Aorta (tissue), 5 donors: ENCODE measurements at regions not wholly inside any gene's neighbourhood (a gene's known extent, or its start where the extent isn't known, plus 50 kb on each side); places are given as distances from the start of the nearest gene placed in this dataset.

Source experiments
- ATAC-seq: fragments of 200-7000 bp; cut with Tn5 transposase; one replicate; pipeline ENCODE4 v1.9.1; 2022; ENCODE audit warnings: moderate library complexity; ENCODE audit not compliant: low FRiP score
- DNase-seq, 2 donors: peaks; one replicate each; pipeline ENCODE4 v3.0.0-alpha.2; 2020
- H3K27ac ChIP-seq, 2 donors: one replicate each; pipeline ENCODE4 v1.5.1; 2013; ENCODE audit warnings: low read length in 2 of 2, mild to moderate bottlenecking in 2 of 2, moderate library complexity in 2 of 2, control low read depth in 1 of 2, inconsistent platforms in 1 of 2, low read depth in 1 of 2
- H3K27me3 ChIP-seq, 2 donors: one replicate each; pipeline ENCODE4 v1.6.1; 2013; ENCODE audit warnings: control low read depth in 1 of 2, low read length in 1 of 2, mild to moderate bottlenecking in 1 of 2, moderate library complexity in 1 of 2; ENCODE audit not compliant: insufficient read depth in 2 of 2, control insufficient read depth in 1 of 2
- H3K36me3 ChIP-seq, 2 donors: one replicate each; pipeline ENCODE4 v1.6.1; 2013; ENCODE audit warnings: control low read depth in 1 of 2, low read length in 1 of 2, mild to moderate bottlenecking in 1 of 2; ENCODE audit not compliant: insufficient read depth in 2 of 2, control insufficient read depth in 1 of 2
- H3K4me1 ChIP-seq, 2 donors: one replicate each; pipeline ENCODE4 v1.6.1; 2013; ENCODE audit warnings: low read length in 2 of 2, control low read depth in 1 of 2, mild to moderate bottlenecking in 1 of 2, moderate library complexity in 1 of 2; ENCODE audit not compliant: insufficient read depth in 2 of 2, control insufficient read depth in 1 of 2
- H3K4me3 ChIP-seq, 2 donors: one replicate each; pipeline ENCODE4 v1.5.1; 2013; ENCODE audit warnings: low read length in 2 of 2, control low read depth in 1 of 2, mild to moderate bottlenecking in 1 of 2
- H3K9me3 ChIP-seq: one replicate; pipeline ENCODE4 v1.6.1; 2013; ENCODE audit warnings: mild to moderate bottlenecking, low read length; ENCODE audit not compliant: control insufficient read depth
- WGBS, 2 donors: extraction: QIAGEN DNeasy Blood & Tissue Kit; methylation state at CpG; one replicate each; pipeline ENCODE4 v1.1.7; 2013; 5-methylcytosine and 5-hydroxymethylcytosine counted together
- intact Hi-C, 2 donors: fragments of 100-400 bp; cut with DNase I; formaldehyde crosslinking; loops; one replicate each; pipeline versions ENCODE4 v1.14.2 to v1.15.0; 2022
- donor health status: healthy with polysubstance abuse.
- donor health status: Bipolar disorder and iron deficiency.
- donor health status: DM: no; HTN: no; CAD: no.
- donor health status: DM: no; HTN: no; CAD: no.
- donor health status: DM: yes; HTN: yes; CAD: no.

DNA sequence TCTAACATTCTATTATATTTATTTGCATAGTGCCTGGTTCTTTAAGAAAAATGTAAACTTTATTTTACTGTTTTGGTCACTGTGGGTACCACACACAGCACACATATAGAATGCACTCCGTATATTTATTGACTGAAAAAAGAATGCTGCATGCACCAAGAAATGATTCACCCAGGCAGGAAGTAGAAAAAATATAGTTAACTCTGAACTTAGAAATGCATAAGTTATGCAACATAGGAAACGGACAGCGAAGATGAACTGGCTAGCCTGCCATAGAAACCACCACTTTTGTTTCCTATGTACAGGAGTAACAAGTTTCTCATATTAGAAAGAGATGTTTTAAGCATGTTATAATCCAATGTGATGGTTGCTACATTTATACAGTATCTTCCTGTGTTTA lies 635.8 kb downstream of the DSC3 start:
- no peak overlapping the region for H3K27ac ChIP-seq
- ATAC-seq: no peak
- H3K27me3 ChIP-seq: no peaks in the 10 kb centered on the region
- H3K4me1 ChIP-seq: no peaks in the 10 kb centered on the region
- intact Hi-C loops: no loop called here
- no peak overlapping the region for H3K4me3 ChIP-seq
- no peaks in the 10 kb centered on the region for H3K36me3 ChIP-seq
- DNase-seq: no peak
- no peaks in the 10 kb centered on the region for H3K9me3 ChIP-seq
- 62 to 66% methylated on average over 3 of the region's 3 CpGs for WGBS, 2 donors

DNA sequence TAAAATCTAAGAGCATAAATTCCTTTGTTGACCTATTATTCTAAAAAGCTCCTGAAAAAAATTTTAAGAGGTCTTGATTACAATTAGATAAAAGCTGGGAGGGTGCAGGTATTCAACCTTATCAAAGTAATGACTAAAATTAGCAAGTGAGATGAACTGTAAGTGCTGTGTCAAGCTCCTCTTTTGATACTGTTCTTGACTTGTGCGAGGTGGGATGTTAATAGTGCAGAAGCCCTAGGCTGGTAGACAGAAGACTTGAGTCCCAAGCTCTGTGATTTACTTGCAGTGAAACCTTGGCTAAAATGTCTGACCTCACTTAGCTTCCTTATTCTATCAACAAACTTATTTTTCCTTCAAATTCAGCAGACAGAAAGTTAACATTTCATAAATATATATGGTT lies 637.5 kb downstream of the DSC3 start:
- H3K4me3 ChIP-seq: no peak overlapping the region
- H3K9me3 ChIP-seq: no peaks in the 10 kb centered on the region
- ATAC-seq (no peak), DNase-seq (no peak)
- 84 to 86% methylated on average over 1 of the region's 1 CpG for WGBS, 2 donors
- no peaks in the 10 kb centered on the region for H3K36me3 ChIP-seq
- H3K4me1 ChIP-seq: no peaks in the 10 kb centered on the region
- intact Hi-C loops: no loop called here
- H3K27ac ChIP-seq: no peak overlapping the region
- H3K27me3 ChIP-seq: no peaks in the 10 kb centered on the region

DNA sequence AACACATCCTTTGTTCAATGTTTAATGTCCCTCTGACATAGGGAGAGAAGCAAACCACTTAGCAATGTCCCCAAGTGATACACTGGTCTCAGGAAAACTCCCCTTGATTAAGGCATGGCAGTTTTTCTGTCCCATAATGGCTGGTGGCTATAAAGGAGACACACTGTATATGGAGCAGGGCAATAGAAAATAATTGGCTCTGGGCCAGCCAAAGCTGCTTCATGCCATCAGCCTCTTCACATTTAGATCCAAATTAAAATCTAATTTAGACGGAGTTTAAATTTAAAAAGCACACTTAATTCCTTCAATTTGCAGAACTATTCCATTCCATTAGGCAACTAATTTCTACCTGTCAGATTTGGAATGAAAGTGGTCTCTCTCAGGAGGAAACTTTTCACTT lies 638.1 kb downstream of the DSC3 start:
- no peak for ATAC-seq
- DNase-seq: no peak
- WGBS, 2 donors: 87 to 89% methylated on average over 1 of the region's 1 CpG

DNA sequence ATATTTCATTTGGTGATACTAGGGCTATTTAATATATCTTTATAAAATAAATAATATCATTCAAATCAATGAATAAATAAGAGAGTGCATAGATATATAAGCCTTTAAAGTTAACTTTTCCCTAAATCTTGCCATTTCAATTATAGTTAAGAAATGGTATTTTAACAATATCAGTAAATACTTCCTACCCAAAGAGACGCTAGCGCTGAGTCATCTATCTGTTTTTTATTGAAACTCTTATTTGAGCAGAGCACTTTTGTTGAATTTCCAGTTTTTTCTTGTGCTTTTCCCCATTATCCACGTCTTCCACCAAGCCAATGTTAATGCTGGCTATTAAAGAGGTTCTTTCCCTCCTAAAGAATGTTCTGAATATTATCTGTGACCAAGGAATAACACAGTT lies 639.3 kb downstream of the DSC3 start:
- Histone ChIP-seq H3K27ac (no peak overlapping the region), H3K9me3 (no peaks in the 10 kb centered on the region), H3K4me1 (no peaks in the 10 kb centered on the region), H3K4me3 (no peak overlapping the region), H3K36me3 (no peaks in the 10 kb centered on the region), H3K27me3 (no peaks in the 10 kb centered on the region)
- no peak for ATAC-seq
- no peak for DNase-seq
- WGBS, 2 donors: 64 to 82% methylated on average over 3 of the region's 3 CpGs
- intact Hi-C loops: no loop called here

More for the DNA sequence above, 638.1 kb downstream of the DSC3 start:
- Histone ChIP-seq H3K36me3 (no peaks in the 10 kb centered on the region), H3K9me3 (no peaks in the 10 kb centered on the region), H3K4me3 (no peak overlapping the region), H3K4me1 (no peaks in the 10 kb centered on the region), H3K27ac (no peak overlapping the region), H3K27me3 (no peaks in the 10 kb centered on the region)
- intact Hi-C loops: no loop called here

DNA sequence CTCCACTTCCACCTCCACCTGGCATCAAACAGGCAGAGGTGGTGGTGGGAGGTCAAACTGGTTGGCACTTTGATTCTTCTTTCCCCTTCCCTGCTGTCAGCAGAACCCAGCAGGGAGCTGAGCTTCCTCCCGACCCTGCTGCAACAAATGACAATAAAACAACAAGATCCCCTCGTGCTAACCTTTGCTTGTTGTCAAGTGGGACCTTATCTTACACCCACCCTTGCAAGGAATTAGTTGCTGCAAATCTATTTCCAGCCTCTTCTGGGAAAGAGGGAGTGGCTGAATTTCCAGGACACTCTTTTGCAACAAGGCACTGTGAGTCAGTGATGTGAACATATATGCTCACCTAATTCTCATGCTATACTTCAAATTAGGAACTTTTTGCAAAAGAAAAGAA lies 655.1 kb downstream of the DSC3 start:
- no peaks in the 10 kb centered on the region for H3K27me3 ChIP-seq
- H3K9me3 ChIP-seq: no peaks in the 10 kb centered on the region
- H3K36me3 ChIP-seq: no peaks in the 10 kb centered on the region
- DNase-seq (no peak), ATAC-seq (no peak)
- H3K4me3 ChIP-seq: no peak overlapping the region
- H3K4me1 ChIP-seq: no peaks in the 10 kb centered on the region
- 10 to 14% methylated on average over 2 of the region's 2 CpGs for WGBS, 2 donors
- H3K27ac ChIP-seq: no peak overlapping the region
- intact Hi-C loops: no loop called here

DNA sequence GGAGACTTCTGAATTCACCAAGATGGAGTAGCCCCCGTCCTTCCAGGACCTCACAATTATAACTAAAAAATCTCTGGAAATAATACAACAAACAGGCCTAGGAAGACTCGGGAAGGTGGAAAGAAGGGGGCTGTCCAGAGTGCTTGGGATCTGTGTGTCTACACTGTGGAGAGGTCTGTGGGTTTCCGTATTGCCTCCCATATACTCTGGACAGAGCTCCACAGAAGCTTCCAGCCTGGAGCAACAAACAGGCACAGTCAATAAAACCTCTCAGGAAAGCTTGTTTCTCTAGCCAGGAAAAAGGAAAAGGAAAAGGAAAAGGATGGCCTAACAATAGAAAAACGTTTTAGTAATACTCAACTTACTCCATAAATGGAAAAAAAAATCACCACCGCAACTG lies 655.9 kb downstream of the DSC3 start:
- intact Hi-C loops: no loop called here
- DNase-seq (no peak), ATAC-seq (no peak)
- H3K27ac ChIP-seq: no peak overlapping the region
- H3K4me3 ChIP-seq: no peak overlapping the region
- H3K36me3 ChIP-seq: no peaks in the 10 kb centered on the region
- H3K4me1 ChIP-seq: no peaks in the 10 kb centered on the region
- no peaks in the 10 kb centered on the region for H3K27me3 ChIP-seq
- 56 to 57% methylated on average over 5 of the region's 5 CpGs for WGBS, 2 donors
- no peaks in the 10 kb centered on the region for H3K9me3 ChIP-seq

DNA sequence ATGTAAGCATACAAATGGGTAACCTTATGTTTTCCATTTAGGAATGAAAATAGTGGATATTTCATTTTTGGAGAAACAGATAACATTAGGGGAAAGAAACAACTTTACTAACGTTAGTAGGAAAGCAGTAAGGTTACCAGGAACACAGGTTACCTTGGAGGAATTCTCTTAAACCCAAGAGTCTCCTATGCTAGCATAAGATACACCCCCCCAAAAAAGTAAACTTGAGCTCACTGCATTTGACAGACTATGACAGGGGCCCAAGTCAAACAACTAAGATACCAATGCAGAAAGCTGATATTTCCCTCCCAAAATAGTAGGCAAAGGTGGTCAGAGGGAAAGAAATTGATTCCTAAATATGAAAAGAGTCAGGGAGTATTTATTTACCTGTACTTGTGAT lies 656.9 kb downstream of the DSC3 start:
- Histone ChIP-seq H3K9me3 (no peaks in the 10 kb centered on the region), H3K27me3 (no peaks in the 10 kb centered on the region), H3K27ac (no peak overlapping the region), H3K4me1 (no peaks in the 10 kb centered on the region), H3K36me3 (no peaks in the 10 kb centered on the region), H3K4me3 (no peak overlapping the region)
- intact Hi-C loops: no loop called here
- WGBS, 2 donors: 51 to 69% methylated on average over 1 of the region's 1 CpG
- ATAC-seq: no peak
- no peak for DNase-seq

DNA sequence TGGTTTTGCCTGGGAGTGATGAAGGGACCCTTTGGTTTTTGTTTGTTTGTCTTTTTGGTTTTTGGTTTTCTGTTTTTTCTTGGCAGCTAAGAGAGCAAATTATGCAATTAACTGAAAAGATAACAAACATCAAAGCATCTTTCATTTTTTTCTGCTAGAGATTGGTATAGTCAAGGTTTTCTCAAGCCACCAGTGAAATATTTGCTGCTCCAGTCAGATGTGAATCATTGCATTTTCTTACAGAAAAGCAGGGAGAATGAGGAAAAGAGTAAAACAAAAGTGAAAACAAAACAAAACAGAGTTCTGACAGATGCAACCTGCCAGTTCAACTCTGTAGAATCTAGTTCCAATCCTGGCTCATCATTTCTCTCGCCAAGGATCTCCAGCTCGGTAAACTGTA lies 660.7 kb downstream of the DSC3 start:
- H3K27me3 ChIP-seq: no peaks in the 10 kb centered on the region
- WGBS, 2 donors: 77 to 86% methylated on average over 2 of the region's 2 CpGs
- no peaks in the 10 kb centered on the region for H3K9me3 ChIP-seq
- H3K4me3 ChIP-seq: no peak overlapping the region
- intact Hi-C loops: no loop called here
- H3K27ac ChIP-seq: no peak overlapping the region
- DNase-seq (no peak), ATAC-seq (no peak)
- H3K4me1 ChIP-seq: no peaks in the 10 kb centered on the region
- H3K36me3 ChIP-seq: no peaks in the 10 kb centered on the region

DNA sequence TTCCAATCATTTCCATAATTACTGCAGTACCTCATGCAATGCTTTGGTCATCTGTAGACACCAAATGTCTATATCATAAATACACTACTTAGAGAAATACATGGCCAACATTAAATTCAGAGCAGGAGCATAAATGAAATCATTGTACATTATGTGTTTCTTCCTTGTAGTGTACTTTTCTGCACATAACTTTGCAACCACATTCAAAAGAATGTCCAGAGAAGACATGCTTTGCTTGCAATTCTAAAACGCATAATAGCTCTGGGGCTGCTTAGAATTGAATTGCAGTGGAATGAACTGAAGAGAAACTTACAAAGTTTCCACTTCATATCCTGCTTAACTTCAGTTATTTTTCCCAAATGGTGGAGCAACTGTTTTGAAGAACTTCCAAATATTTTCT lies 664.4 kb downstream of the DSC3 start:
- Histone ChIP-seq H3K27me3 (no peaks in the 10 kb centered on the region), H3K4me3 (no peak overlapping the region), H3K36me3 (no peaks in the 10 kb centered on the region), H3K9me3 (no peaks in the 10 kb centered on the region), H3K27ac (no peak overlapping the region), H3K4me1 (no peaks in the 10 kb centered on the region)
- no peak for DNase-seq
- no peak for ATAC-seq
- intact Hi-C loops: no loop called here
- 43 to 59% methylated on average over 1 of the region's 1 CpG for WGBS, 2 donors
